ENCODE measurements at regions not wholly inside any gene's neighbourhood (a gene's known extent, or its start where the extent isn't known, plus 50 kb on each side); places are given as distances from the start of the nearest gene placed in this dataset.

DNA sequence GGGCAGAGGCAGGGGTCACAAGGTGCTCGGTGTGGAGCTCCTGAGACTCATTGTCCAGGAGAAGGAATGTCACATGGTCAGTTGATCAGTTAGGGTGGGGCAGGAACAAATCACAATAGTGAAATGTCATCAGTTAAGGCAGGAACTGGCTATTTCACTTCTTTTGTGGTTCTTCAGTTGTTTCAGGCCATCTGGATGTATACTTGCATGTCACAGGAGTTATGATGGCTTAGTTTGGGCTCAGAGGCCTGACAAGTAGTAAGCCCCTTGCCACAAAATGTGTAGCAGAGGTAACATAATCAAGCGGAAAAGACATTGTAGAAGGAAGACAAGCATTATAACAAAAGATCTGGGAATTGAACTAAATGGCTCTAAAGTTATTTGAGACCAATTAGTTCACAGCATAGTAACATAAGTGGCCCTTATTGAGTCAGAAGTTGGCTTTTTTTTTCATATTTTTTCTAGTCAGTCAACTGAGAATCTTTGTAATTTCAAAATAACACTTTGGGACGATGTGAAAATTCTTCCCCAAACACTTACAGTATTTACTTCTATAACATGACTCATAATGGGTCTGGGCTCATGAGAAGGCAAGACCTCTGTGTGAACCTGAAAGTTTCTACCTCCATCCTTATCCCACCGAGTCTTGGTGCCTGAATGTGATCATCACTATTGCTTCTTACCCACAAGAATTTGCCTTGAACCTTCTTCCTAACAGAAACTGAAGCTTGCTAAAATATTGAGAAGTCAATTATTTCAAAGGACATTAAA lies 137.0 kb upstream of the DPT start:
- no peaks in the 10 kb centered on the region for H3K36me3 Mint-ChIP-seq (ENCODE audit: insufficient read depth, unreplicated experiment)
- BruUV-seq (replicated peaks): no TSS peak
- H3K27ac Mint-ChIP-seq (ENCODE audit: unreplicated experiment): no peak overlapping the region
- peaks cover 12% of the 10 kb centered on the region for H3K4me1 Mint-ChIP-seq (ENCODE audit: low read depth, unreplicated experiment)
- TF ChIP-seq, protein P1, sequence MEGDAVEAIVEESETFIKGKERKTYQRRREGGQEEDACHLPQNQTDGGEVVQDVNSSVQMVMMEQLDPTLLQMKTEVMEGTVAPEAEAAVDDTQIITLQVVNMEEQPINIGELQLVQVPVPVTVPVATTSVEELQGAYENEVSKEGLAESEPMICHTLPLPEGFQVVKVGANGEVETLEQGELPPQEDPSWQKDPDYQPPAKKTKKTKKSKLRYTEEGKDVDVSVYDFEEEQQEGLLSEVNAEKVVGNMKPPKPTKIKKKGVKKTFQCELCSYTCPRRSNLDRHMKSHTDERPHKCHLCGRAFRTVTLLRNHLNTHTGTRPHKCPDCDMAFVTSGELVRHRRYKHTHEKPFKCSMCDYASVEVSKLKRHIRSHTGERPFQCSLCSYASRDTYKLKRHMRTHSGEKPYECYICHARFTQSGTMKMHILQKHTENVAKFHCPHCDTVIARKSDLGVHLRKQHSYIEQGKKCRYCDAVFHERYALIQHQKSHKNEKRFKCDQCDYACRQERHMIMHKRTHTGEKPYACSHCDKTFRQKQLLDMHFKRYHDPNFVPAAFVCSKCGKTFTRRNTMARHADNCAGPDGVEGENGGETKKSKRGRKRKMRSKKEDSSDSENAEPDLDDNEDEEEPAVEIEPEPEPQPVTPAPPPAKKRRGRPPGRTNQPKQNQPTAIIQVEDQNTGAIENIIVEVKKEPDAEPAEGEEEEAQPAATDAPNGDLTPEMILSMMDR (IDR thresholded peaks at IDR 0.05; ENCODE audit: unreplicated experiment): no peak
- CTCF ChIA-PET: no interaction called here
- DNase-seq: no peak
- no peaks in the 10 kb centered on the region for H3K27me3 Mint-ChIP-seq (ENCODE audit: unreplicated experiment)
- intact Hi-C loops (cut with micrococcal nuclease; ENCODE audit: unreplicated experiment): no loop called here
- peaks cover 11% of the 10 kb centered on the region for H3K9me3 Mint-ChIP-seq (ENCODE audit: low read depth, unreplicated experiment)
- H3K4me3 Mint-ChIP-seq (ENCODE audit: low read depth, unreplicated experiment): no peak overlapping the region

DNA sequence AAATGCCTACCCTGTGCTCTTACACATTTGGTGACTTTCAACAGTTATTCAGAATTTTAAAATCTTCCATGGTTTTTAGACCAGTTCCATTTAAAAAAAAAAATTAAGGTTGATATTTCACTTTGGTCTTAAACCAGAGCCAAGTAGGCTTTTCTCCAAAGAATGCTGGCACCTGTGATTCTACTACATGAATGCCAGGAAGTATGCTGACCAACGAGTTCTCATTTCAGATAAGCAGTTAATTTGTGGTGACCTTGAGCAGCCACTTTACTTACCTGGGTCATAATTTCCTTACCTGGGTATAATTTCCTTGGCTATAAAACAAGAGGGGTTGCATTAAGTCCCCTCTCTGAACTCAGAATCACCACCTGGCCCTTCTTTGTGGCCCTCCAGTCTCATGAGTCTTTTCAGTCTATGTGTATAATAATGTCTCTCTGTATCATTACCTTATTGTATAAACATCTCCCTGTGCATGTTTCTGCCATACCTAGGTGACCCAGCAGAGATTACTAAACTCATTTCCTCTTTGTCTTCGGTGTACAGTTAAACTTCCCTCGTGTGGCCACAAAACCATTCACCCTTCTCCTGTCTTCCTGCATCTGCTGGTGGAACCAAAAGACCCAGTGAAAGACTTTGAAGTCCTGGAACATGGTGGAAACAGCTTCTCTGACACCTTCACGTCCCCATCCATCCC lies 139.1 kb upstream of the DPT start:
- Mint-ChIP-seq H3K36me3 (ENCODE audit: insufficient read depth, unreplicated experiment) (no peaks in the 10 kb centered on the region), H3K27me3 (ENCODE audit: unreplicated experiment) (no peaks in the 10 kb centered on the region), H3K27ac (ENCODE audit: unreplicated experiment) (no peak overlapping the region), H3K4me3 (ENCODE audit: low read depth, unreplicated experiment) (no peak overlapping the region), H3K4me1 (ENCODE audit: low read depth, unreplicated experiment) (peaks cover 12% of the 10 kb centered on the region), H3K9me3 (ENCODE audit: low read depth, unreplicated experiment) (peaks cover 14% of the 10 kb centered on the region)
- TF ChIP-seq, protein P1 (IDR thresholded peaks at IDR 0.05; ENCODE audit: unreplicated experiment): no peak
- CTCF ChIA-PET: no interaction called here
- no TSS peak for BruUV-seq (replicated peaks)
- DNase-seq: no peak
- intact Hi-C loops (cut with micrococcal nuclease; ENCODE audit: unreplicated experiment): no loop called here

DNA sequence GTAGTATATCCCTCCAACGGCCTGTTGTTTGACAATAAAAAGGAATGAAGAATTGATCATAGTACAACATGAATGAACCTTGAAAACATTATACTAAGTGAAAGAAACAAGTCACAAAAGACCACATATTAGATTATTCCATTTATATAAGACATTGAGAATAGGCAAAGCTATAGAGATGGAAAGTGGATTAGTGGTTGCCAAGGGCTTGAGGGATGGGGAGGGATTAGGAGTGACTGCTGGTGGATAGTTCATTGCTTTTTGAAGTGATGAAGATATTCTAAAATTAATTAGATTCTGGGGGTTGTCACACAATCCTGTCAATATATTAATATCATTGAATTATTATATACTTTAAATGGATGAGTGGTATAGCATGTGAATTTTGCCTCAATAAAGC lies 142.5 kb upstream of the DPT start:
- no TSS peak for BruUV-seq (replicated peaks)
- peaks cover 8% of the 10 kb centered on the region for H3K9me3 Mint-ChIP-seq (ENCODE audit: low read depth, unreplicated experiment)
- H3K4me3 Mint-ChIP-seq (ENCODE audit: low read depth, unreplicated experiment): no peak overlapping the region
- no peaks in the 10 kb centered on the region for H3K36me3 Mint-ChIP-seq (ENCODE audit: insufficient read depth, unreplicated experiment)
- CTCF ChIA-PET: interaction anchor here (0.7 kb wide), 1 partner anchor 572 kb away, joined by 4 read pairs; no protein-coding TSS in a partner anchor
- DNase-seq: no peak
- TF ChIP-seq, protein P1 (IDR thresholded peaks at IDR 0.05; ENCODE audit: unreplicated experiment): no peak
- peaks cover 12% of the 10 kb centered on the region for H3K4me1 Mint-ChIP-seq (ENCODE audit: low read depth, unreplicated experiment)
- no peak overlapping the region for H3K27ac Mint-ChIP-seq (ENCODE audit: unreplicated experiment)
- intact Hi-C loops (cut with micrococcal nuclease; ENCODE audit: unreplicated experiment): no loop called here
- H3K27me3 Mint-ChIP-seq (ENCODE audit: unreplicated experiment): no peaks in the 10 kb centered on the region

DNA sequence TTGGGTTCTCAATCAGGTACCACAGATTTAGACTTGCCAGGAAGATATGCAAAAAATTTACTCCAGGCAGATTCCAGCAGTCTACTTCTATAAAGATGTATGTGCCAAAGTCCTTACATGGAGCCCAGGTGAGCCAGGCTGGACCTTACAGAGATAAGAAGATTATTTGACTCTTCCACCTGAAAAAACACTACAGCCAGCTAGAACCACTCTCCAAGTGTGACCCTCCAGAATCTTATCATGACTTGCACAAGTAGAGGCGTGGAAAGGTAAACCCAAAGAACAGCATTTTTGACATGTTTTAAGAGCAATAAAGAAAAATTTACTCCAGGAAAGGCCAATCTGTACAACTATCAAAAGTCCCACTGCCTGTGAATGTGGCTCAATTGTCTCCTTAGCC lies 146.8 kb upstream of the DPT start:
- TF ChIP-seq, protein P1 (IDR thresholded peaks at IDR 0.05; ENCODE audit: unreplicated experiment): no peak
- CTCF ChIA-PET: no interaction called here
- no peak overlapping the region for H3K27ac Mint-ChIP-seq (ENCODE audit: unreplicated experiment)

More for the DNA sequence above, 146.8 kb upstream of the DPT start:
- Mint-ChIP-seq H3K36me3 (ENCODE audit: insufficient read depth, unreplicated experiment) (no peaks in the 10 kb centered on the region), H3K27me3 (ENCODE audit: unreplicated experiment) (no peaks in the 10 kb centered on the region), H3K4me1 (ENCODE audit: low read depth, unreplicated experiment) (no peaks in the 10 kb centered on the region), H3K4me3 (ENCODE audit: low read depth, unreplicated experiment) (no peak overlapping the region), H3K9me3 (ENCODE audit: low read depth, unreplicated experiment) (peaks cover 4% of the 10 kb centered on the region)
- intact Hi-C loops (cut with micrococcal nuclease; ENCODE audit: unreplicated experiment): no loop called here
- no TSS peak for BruUV-seq (replicated peaks)
- no peak for DNase-seq

Data from Calu3 (cell line).